GM18951 (cell line): ENCODE measurements at regions not wholly inside any gene's neighbourhood (a gene's known extent, or its start where the extent isn't known, plus 50 kb on each side); places are given as distances from the start of the nearest gene placed in this dataset.

Experiments
- POLR2A ChIP-seq: IDR thresholded peaks from 4 replicates; pipeline ENCODE4 v1.6.1; 2011; ENCODE audit warnings: mild to moderate bottlenecking; ENCODE audit not compliant: insufficient read length, insufficient read depth; ENCODE audit errors: extremely low read depth
- in situ Hi-C: fragments of 300-500 bp; cut with MboI; formaldehyde crosslinking; loops from one replicate; pipeline ENCODE4 v1.12.0; 2022; ENCODE audit warnings: low sequenced_read_pairs, mixed read lengths, inconsistent platforms; ENCODE audit not compliant: unreplicated experiment

DNA sequence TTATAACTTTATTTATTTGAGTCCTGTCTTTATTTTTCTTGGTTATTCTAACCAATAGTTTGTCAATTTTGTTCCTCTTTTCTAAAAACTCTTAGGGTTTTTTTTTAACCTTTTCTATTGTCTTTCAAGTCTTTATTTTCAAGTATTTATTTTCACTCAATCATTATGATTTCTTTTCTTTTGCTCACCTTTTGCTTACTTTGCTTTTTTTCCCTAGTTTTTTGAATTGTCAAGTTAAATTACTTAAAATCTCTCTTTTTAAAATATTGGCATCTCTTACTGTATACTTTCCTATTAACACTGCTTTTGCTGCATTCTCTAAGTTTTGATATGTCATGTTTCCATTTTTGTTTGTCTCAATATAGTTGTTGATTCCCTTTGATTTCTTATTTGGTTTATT, 396.8 kb upstream of the CCDC179 start:
- no peak for TF ChIP-seq POLR2A
- in situ Hi-C loops, result no loop called here

DNA sequence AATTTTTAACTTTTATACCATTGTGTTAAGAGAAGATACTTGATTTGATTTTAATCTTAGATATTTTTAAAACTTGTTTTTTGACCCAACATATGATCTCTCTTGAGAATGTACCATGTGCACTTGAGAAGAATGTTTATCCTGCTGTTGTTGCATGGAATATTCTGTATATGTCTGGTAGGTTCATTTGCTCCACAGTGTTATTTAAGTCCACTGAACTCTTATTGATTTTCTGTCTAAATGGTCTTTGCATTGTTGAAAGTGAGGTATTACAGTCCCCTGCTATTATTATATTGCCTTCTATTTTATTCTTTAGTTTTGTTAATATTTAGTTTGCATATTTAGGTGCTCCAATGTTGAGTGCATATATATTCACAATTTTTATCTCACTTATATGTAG, 397.3 kb upstream of the CCDC179 start:
- in situ Hi-C loops, result no loop called here
- no peak for TF ChIP-seq POLR2A

DNA sequence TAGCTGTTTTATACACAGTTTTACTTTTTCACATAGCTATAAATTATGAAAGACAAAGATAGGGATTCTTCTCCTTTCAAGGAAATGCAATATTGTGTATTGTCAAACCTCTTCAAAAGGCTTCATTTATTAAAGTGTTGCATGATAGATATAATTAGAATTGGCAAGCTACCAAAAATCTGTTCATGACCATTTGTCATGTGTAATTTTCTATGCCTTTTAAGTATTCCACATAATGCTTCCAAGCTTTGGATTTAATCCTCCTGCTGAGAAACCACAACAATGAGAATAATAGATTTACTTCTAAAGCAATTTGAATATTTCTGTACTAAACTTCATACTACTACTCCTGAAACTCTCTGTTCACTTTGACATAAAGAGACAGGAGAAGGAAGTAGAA, 403.2 kb upstream of the CCDC179 start:
- in situ Hi-C loops, result no loop called here
- TF ChIP-seq POLR2A, result no peak

GRCh38 chr11:23272095-23272494, 411.8 kb upstream of the CCDC179 start:
- no peak for TF ChIP-seq POLR2A
- in situ Hi-C loops, result no loop called here

- in situ Hi-C loops, result no loop called here
- no peak for TF ChIP-seq POLR2A
These were observed 417.8 kb upstream of the CCDC179 start for GRCh38 chr11:23278121-23278520.

DNA sequence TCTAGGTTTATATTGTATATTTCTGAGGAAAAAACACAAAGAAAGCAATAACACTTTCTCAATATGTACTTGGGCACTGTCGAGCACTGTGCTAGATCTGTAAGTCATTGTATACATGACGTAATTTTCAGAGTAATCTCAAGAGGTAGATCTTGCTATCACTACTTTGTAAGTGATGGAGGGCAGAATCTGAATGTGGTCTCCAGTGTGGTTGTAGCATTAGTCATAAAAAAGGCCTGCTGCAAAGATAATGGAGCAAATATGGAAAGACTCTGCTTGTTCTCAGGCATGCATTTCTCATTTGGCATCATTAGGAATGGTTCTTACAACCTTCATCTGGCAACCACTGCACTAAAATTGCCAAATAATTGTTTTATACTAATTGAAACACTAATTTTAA, 419.8 kb upstream of the CCDC179 start:
- TF ChIP-seq POLR2A, result no peak
- in situ Hi-C loops, result no loop called here

DNA sequence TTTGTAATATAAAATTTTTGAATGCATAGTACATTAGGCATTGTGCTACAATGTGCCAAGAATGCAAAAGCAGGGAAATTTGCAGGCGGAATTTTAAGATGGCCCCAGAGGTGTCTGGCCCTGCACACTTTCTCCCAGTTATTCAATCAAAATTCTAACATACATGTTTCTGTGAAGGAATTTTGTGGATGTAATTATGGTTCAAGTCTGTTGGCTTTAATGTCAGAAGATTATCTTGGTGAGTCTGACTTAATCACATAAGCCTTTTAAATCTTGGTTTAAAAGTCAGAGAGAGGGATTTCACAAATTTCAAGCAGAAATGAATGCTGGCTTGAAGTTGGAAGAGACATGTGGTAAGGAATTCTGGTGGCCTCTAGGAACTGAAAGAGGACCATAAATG, 423.4 kb upstream of the CCDC179 start:
- no peak for TF ChIP-seq POLR2A
- in situ Hi-C loops, result no loop called here

- in situ Hi-C loops, result no loop called here
- TF ChIP-seq POLR2A, result no peak
These were observed 424.4 kb upstream of the CCDC179 start for GRCh38 chr11:23284631-23285030.

- in situ Hi-C loops, result no loop called here
- TF ChIP-seq POLR2A, result no peak
These were observed 427.9 kb upstream of the CCDC179 start for GRCh38 chr11:23288003-23288783.

- in situ Hi-C loops, result no loop called here
- no peak for TF ChIP-seq POLR2A
These were observed 435.0 kb upstream of the CCDC179 start for GRCh38 chr11:23295241-23295640.

- in situ Hi-C loops, result no loop called here
- TF ChIP-seq POLR2A, result no peak
These were observed 447.8 kb upstream of the CCDC179 start for GRCh38 chr11:23308041-23308440.

DNA sequence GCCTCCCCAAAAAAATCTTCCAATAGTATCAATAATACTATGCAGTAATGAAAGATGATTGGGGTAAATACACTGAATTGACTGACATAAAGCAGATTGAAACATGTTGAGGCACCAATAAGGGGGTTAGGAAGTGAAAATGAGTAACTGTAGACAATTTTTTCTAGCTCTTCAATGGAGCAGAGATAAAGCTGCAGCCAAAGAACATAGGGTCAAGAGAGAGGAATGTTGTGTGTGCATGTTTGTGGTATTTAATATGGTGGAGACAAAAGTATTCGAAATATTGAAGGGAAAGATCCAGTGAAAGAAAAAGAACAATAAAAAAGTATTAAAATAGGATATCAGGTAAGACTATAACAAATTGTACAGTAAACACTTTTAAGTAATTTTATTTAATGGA, 450.0 kb upstream of the CCDC179 start:
- in situ Hi-C loops, result no loop called here
- TF ChIP-seq POLR2A, result no peak

DNA sequence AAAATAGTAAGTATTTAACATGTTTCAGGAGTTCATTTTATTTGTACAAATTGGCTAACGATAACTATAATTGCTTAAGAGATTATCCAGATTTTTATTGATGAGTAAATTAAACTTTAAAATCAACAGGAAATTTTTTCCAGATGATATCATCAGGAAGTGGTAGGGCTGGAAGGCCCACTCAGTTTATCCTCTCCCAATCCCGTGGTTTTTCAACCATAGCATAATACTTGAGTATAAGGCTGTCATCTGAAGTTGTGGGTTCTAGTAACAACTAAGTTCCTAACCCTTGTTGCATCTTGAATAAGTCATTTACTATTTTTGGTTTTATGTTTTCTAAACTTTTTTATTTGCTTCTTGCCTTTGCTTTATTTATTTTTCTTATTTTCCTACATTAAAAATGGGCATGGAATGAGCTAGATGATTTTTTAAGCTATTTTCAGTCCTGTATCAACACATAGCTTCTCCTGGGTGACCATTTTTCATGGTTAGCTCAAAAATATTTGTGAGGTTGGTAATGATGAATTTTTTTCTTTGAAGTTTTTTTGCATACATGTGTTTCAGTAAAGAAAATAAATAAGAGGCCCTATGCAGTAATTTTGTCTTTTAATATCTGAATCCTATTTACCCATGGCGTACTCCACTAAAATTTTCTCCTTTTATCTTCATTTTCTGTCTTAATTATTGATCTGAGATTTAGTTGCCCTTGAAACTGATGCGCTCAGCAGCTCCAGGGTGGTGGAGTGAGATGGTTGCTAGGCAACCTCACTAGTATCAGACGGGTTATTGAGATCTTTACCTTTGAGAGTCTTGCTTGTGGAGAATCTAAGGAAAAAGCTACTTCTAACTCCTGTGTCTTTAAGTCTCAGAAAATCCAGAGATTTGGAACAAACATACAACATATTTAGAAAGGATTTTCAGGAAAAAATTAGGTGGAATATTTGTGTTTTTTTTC, 452.0 kb upstream of the CCDC179 start:
- in situ Hi-C loops, result no loop called here
- no peak for TF ChIP-seq POLR2A

- in situ Hi-C loops, result no loop called here
- no peak for TF ChIP-seq POLR2A
These were observed 452.7 kb upstream of the CCDC179 start for GRCh38 chr11:23313001-23313400.

GRCh38 chr11:23314162-23314561, 453.9 kb upstream of the CCDC179 start:
- TF ChIP-seq POLR2A, result no peak
- in situ Hi-C loops, result no loop called here
